ENCODE measurements at regions not wholly inside any gene's neighbourhood (a gene's known extent, or its start where the extent isn't known, plus 50 kb on each side); places are given as distances from the start of the nearest gene placed in this dataset.

DNA sequence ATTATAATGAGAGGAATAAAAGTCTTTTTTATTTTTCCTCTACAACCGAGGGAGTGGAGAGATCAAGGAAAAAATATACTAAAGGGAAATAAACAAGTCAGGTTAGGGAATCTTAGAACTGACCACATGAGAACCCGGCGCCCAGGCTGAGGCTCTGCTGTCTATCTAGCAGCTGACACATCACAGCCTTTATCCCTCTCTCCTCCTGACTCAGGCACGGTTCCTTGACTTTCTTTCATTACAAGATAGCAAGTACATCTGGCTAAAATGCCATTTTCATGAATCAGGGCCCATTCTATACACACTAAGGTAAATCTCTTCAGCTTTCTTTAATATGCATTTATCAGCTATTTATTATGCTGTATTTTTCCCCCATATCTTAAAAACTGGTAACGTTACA is 296.0 kb downstream of the TMX3 start:
- DNase-seq: no peak
- Histone ChIP-seq H3K9me3 (replicated peaks; ENCODE audit: control insufficient read depth, low read depth, low read length) (no peaks in the 10 kb centered on the region), H3K4me1 (ENCODE audit: control insufficient read depth, insufficient read depth, low read length) (no peaks in the 10 kb centered on the region), H3K36me3 (ENCODE audit: control insufficient read depth, insufficient read depth, low read length) (no peaks in the 10 kb centered on the region), H3K27ac (ENCODE audit: low read length) (no peak overlapping the region), H3K4me3 (ENCODE audit: low read length) (no peak overlapping the region), H3K27me3 (ENCODE audit: control insufficient read depth, insufficient read depth, low read length) (no peaks in the 10 kb centered on the region)
- 93% methylated on average over 3 of the region's 5 CpGs for WGBS (ENCODE audit: insufficient coverage)

DNA sequence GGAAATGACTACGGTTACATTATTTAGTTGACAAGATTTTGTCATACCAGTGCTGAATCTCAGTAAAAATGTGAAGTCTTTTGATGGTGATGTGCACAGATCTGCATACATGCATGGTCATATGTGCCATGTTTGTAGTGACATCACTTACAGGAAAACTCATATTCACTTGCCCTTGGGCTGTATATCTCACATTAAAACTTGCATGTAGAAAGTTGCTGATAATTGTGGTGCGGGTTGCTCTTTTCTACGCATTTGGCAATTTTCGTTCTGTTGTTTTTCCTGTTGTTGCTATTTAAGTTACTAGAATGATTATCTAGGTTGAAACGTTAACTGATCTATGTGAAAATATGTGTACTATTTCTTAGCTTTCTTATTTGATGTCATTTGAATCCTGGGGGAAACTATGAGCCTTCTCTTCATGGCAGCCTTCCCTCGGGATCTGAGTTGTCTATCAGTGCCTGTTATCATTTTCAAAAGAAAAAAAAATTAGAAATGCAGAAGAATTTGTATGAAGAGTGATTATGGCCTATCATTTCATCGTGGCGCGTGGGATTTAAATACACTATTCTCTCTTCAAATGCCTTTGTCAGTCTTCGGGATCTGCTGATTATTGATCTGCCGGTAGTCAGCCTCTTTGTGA is 296.6 kb downstream of the TMX3 start:
- H3K4me1 ChIP-seq (ENCODE audit: control insufficient read depth, insufficient read depth, low read length): no peaks in the 10 kb centered on the region

DNA sequence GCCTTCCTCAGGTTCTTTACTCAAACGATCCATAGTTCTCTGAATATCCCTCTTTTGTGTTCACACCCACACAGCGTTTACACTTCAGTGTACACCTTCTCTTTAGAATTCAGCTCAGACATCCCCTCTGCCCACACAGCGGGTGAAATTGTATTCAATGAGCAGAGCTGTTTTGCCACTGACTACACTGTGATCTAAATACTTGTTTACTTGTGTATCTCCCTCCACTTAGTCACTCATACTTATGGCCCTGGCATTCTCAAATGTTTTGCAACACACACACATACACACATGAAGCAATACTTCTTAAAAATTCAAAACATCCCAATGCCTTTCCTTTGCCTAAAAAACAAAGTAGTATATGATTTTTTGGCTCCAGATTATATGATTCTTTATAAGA is 297.1 kb downstream of the TMX3 start:
- H3K27me3 ChIP-seq (ENCODE audit: control insufficient read depth, insufficient read depth, low read length): no peaks in the 10 kb centered on the region
- no peaks in the 10 kb centered on the region for H3K4me1 ChIP-seq (ENCODE audit: control insufficient read depth, insufficient read depth, low read length)
- DNase-seq: no peak
- H3K27ac ChIP-seq (ENCODE audit: low read length): no peak overlapping the region
- no peaks in the 10 kb centered on the region for H3K9me3 ChIP-seq (replicated peaks; ENCODE audit: control insufficient read depth, low read depth, low read length)
- no peak overlapping the region for H3K4me3 ChIP-seq (ENCODE audit: low read length)
- 77% methylated on average over 2 of the region's 3 CpGs for WGBS (ENCODE audit: insufficient coverage)
- no peaks in the 10 kb centered on the region for H3K36me3 ChIP-seq (ENCODE audit: control insufficient read depth, insufficient read depth, low read length)

More for the DNA sequence above, 296.6 kb downstream of the TMX3 start:
- Histone ChIP-seq H3K27ac (ENCODE audit: low read length) (no peak overlapping the region), H3K36me3 (ENCODE audit: control insufficient read depth, insufficient read depth, low read length) (no peaks in the 10 kb centered on the region), H3K9me3 (replicated peaks; ENCODE audit: control insufficient read depth, low read depth, low read length) (no peaks in the 10 kb centered on the region), H3K27me3 (ENCODE audit: control insufficient read depth, insufficient read depth, low read length) (no peaks in the 10 kb centered on the region), H3K4me3 (ENCODE audit: low read length) (no peak overlapping the region)
- DNase-seq: no peak
- WGBS (ENCODE audit: insufficient coverage): no CpG with 5 or more reads among the region's 11 CpGs

DNA sequence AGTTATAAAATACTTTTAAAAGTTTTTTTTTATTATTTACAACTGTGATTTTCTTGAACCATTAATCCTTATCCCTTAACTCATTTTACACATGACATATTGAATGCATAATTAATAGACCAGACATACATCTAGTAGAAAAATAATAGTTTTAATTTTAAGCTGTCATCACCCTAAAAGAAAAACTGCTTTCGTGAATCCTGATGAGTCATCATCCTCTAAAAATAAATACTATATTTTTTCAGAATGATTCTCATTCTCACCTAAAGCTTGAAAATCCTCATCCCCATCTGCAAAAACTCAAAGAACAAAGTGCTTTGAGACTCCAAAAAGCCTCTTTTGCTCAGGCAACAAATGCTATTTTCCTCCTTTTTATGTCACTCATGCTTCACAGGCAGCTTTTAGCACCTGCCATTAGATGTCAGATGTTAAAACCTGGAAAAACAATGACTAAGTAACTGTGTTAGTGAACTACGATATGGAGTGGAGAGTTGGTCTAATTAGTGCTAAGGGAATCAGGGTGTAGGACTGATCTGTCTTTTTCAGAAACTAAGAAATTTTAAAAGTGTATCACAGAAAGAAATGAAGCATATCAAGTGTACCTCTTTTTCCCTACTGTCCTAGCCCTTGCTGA is 297.6 kb downstream of the TMX3 start:
- Histone ChIP-seq H3K27me3 (ENCODE audit: control insufficient read depth, insufficient read depth, low read length) (no peaks in the 10 kb centered on the region), H3K36me3 (ENCODE audit: control insufficient read depth, insufficient read depth, low read length) (no peaks in the 10 kb centered on the region), H3K27ac (ENCODE audit: low read length) (no peak overlapping the region), H3K4me3 (ENCODE audit: low read length) (no peak overlapping the region), H3K9me3 (replicated peaks; ENCODE audit: control insufficient read depth, low read depth, low read length) (no peaks in the 10 kb centered on the region), H3K4me1 (ENCODE audit: control insufficient read depth, insufficient read depth, low read length) (no peaks in the 10 kb centered on the region)
- 50% methylated on average over 1 of the region's 2 CpGs for WGBS (ENCODE audit: insufficient coverage)
- peak; percentile 22 for DNase-seq

DNA sequence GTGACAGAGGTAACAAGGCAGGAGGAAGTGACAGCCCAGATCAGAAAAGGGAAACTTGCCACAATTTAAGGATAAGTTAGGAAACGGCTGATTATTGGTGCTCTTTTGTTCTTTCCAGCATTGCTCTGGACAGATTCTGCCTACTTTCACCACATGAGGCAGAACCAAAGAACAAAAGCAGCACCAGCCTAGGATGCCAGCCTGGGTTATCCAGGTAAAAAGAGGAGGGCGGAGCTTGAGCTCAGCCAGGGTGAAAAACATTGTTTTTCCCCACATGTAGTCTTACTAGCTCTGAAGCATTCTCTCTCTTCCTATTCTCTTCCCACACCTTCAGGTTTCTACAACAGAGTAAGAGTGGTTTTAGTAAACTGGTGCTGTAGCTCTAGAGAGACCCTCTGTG is 300.5 kb downstream of the TMX3 start:
- Histone ChIP-seq H3K27ac (ENCODE audit: low read length) (no peak overlapping the region), H3K4me3 (ENCODE audit: low read length) (no peak overlapping the region), H3K4me1 (ENCODE audit: control insufficient read depth, insufficient read depth, low read length) (no peaks in the 10 kb centered on the region), H3K9me3 (replicated peaks; ENCODE audit: control insufficient read depth, low read depth, low read length) (no peaks in the 10 kb centered on the region), H3K36me3 (ENCODE audit: control insufficient read depth, insufficient read depth, low read length) (no peaks in the 10 kb centered on the region), H3K27me3 (ENCODE audit: control insufficient read depth, insufficient read depth, low read length) (no peaks in the 10 kb centered on the region)
- 86% methylated on average over 1 of the region's 2 CpGs for WGBS (ENCODE audit: insufficient coverage)
- DNase-seq: no peak

DNA sequence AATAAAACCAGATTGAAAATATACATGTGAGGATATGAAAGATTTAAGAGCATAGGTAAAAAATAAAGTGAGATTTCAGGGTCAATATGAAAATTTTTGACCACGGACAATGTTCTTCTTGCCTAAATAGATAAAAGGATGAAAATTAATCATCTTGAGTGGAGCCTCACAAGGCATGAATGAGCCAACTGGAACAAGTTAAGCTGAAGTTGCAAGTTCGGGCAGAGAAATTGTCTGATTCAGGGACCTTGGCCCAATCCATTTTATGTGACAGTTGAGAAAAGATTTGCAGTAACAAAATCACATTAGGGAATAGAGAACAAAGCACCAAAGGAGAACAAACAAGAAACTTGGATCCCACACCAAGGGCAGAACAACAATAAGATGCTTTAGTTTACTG is 305.3 kb downstream of the TMX3 start:
- Histone ChIP-seq H3K27me3 (ENCODE audit: control insufficient read depth, insufficient read depth, low read length) (no peaks in the 10 kb centered on the region), H3K4me1 (ENCODE audit: control insufficient read depth, insufficient read depth, low read length) (no peaks in the 10 kb centered on the region), H3K9me3 (replicated peaks; ENCODE audit: control insufficient read depth, low read depth, low read length) (no peaks in the 10 kb centered on the region), H3K27ac (ENCODE audit: low read length) (no peak overlapping the region), H3K4me3 (ENCODE audit: low read length) (no peak overlapping the region), H3K36me3 (ENCODE audit: control insufficient read depth, insufficient read depth, low read length) (no peaks in the 10 kb centered on the region)
- WGBS (ENCODE audit: insufficient coverage): 60% methylated on average over 1 of the region's 2 CpGs
- DNase-seq: peak; percentile 19

DNA sequence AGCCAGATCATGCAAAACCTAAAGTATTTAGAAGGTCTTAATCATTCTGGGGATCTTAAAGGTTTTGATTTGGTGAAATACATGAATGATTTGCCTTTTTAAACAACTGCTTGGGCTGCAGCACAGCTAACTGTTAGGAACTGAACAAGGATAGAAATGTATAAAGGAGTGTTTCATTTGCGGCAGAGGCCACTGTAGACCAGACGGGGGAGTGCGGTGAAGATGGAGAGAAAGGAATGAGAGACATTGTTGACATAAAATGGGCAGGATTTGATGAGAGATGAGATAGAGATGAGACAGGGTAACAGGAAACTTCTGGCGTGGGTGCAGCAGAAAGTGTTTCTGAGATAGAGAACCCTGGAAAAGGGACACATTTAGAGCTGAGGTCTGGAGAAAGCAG is 308.1 kb downstream of the TMX3 start:
- peaks cover 3% of the 10 kb centered on the region for H3K9me3 ChIP-seq (replicated peaks; ENCODE audit: control insufficient read depth, low read depth, low read length)
- 73% methylated on average over 4 of the region's 4 CpGs for WGBS (ENCODE audit: insufficient coverage)
- no peak for DNase-seq
- H3K4me3 ChIP-seq (ENCODE audit: low read length): no peak overlapping the region
- no peaks in the 10 kb centered on the region for H3K27me3 ChIP-seq (ENCODE audit: control insufficient read depth, insufficient read depth, low read length)
- H3K36me3 ChIP-seq (ENCODE audit: control insufficient read depth, insufficient read depth, low read length): no peaks in the 10 kb centered on the region
- no peak overlapping the region for H3K27ac ChIP-seq (ENCODE audit: low read length)
- no peaks in the 10 kb centered on the region for H3K4me1 ChIP-seq (ENCODE audit: control insufficient read depth, insufficient read depth, low read length)

DNA sequence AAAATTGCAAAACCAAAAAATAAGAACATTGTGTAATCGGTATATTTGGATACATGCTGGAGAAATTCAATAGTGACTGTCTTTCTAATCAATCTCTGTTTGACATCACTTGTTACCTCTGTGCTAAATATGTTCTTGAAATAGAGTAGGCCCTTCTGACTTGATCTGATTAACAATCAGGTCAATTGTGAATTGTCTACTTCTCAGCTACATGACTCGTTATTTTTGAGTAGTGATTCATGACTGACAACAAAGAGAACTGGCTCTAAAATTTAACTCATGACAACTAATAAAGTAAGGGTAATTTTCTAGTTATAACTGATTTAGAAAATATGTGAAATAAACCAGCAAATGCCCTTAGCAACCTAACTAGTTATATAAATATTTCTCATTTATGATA is 312.1 kb downstream of the TMX3 start:
- Histone ChIP-seq H3K4me3 (ENCODE audit: low read length) (no peak overlapping the region), H3K9me3 (replicated peaks; ENCODE audit: control insufficient read depth, low read depth, low read length) (peaks cover 3% of the 10 kb centered on the region), H3K36me3 (ENCODE audit: control insufficient read depth, insufficient read depth, low read length) (no peaks in the 10 kb centered on the region), H3K4me1 (ENCODE audit: control insufficient read depth, insufficient read depth, low read length) (no peaks in the 10 kb centered on the region), H3K27me3 (ENCODE audit: control insufficient read depth, insufficient read depth, low read length) (no peaks in the 10 kb centered on the region), H3K27ac (ENCODE audit: low read length) (no peak overlapping the region)
- WGBS (ENCODE audit: insufficient coverage): no CpG with 5 or more reads among the region's 2 CpGs
- no peak for DNase-seq

DNA sequence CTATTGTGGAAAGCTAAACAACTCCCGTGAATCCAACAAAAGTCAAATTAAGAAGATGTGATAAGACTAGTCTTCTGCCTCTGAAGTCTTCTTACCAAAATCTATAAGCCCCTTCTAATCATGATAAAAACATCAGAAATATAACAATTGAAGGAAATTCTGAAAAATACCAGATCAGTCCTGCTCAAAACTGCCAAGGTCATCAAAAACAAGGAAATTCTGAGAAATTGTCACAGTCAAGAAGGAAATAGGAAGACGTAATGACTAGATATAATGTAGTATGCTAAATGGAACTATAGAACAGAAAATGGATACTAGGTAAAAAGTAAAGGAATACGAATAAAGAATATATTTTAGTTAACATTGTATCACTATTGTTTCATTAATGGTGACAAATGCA is 314.0 kb downstream of the TMX3 start:
- H3K27ac ChIP-seq (ENCODE audit: low read length): no peak overlapping the region
- DNase-seq: no peak
- no CpG with 5 or more reads among the region's 3 CpGs for WGBS (ENCODE audit: insufficient coverage)
- peaks cover 3% of the 10 kb centered on the region for H3K9me3 ChIP-seq (replicated peaks; ENCODE audit: control insufficient read depth, low read depth, low read length)
- no peaks in the 10 kb centered on the region for H3K4me1 ChIP-seq (ENCODE audit: control insufficient read depth, insufficient read depth, low read length)
- no peaks in the 10 kb centered on the region for H3K27me3 ChIP-seq (ENCODE audit: control insufficient read depth, insufficient read depth, low read length)
- H3K36me3 ChIP-seq (ENCODE audit: control insufficient read depth, insufficient read depth, low read length): no peaks in the 10 kb centered on the region
- H3K4me3 ChIP-seq (ENCODE audit: low read length): no peak overlapping the region

DNA sequence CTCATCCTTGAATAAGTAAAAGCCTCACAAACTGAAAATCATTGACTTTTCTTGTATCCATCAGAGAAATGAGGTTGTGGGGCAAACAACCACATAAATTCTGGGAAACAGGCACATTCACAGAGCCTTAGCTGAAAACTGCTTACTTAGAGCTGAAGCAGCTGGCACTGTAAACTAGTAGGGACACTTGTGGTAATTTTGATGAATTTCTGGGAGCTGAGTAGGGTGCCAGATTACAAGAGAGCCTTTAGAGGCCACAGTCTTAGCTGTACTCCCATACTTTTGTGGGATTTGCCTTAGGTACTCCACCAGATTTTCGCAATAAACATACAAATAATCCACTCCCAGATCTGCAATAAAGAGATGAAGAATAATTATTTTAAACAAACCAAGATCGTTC is 315.2 kb downstream of the TMX3 start:
- Histone ChIP-seq H3K36me3 (ENCODE audit: control insufficient read depth, insufficient read depth, low read length) (no peaks in the 10 kb centered on the region), H3K4me3 (ENCODE audit: low read length) (no peak overlapping the region), H3K27me3 (ENCODE audit: control insufficient read depth, insufficient read depth, low read length) (no peaks in the 10 kb centered on the region), H3K27ac (ENCODE audit: low read length) (no peak overlapping the region), H3K4me1 (ENCODE audit: control insufficient read depth, insufficient read depth, low read length) (no peaks in the 10 kb centered on the region), H3K9me3 (replicated peaks; ENCODE audit: control insufficient read depth, low read depth, low read length) (peaks cover 3% of the 10 kb centered on the region)
- no peak for DNase-seq
- WGBS (ENCODE audit: insufficient coverage): no CpG with 5 or more reads among the region's 2 CpGs

All from muscle of leg (tissue), 3 donors.